ENCODE measurements at regions not wholly inside any gene's neighbourhood (a gene's known extent, or its start where the extent isn't known, plus 50 kb on each side); places are given as distances from the start of the nearest gene placed in this dataset.
"Not testable (repeated sequence)": the region's sequence is repeated elsewhere in the genome, so short reads cannot be mapped to it uniquely, and the experiment has no call there.

GRCh38 chr2:16750175-16750924 lies 84.7 kb upstream of the CYRIA start:
- no peak for DNase-seq (ENCODE audit: low spot score)

- DNase-seq (ENCODE audit: low spot score): not testable (repeated sequence)
Measured at GRCh38 chr2:16748511-16749266, 83.1 kb upstream of the CYRIA start.

- no peak for DNase-seq (ENCODE audit: low spot score)
Measured at GRCh38 chr2:16747689-16748088, 82.1 kb upstream of the CYRIA start.

- DNase-seq (ENCODE audit: low spot score): no peak
Measured at GRCh38 chr2:16747257-16747656, 81.6 kb upstream of the CYRIA start.

- no peak for DNase-seq (ENCODE audit: low spot score)
Measured at GRCh38 chr2:16746833-16747232, 81.2 kb upstream of the CYRIA start.

GRCh38 chr2:16746329-16746728 lies 80.7 kb upstream of the CYRIA start:
- no peak for DNase-seq (ENCODE audit: low spot score)

GRCh38 chr2:16745466-16745865 lies 79.8 kb upstream of the CYRIA start:
- DNase-seq (ENCODE audit: low spot score): no peak

- no peak for DNase-seq (ENCODE audit: low spot score)
Measured at GRCh38 chr2:16744521-16744920, 78.9 kb upstream of the CYRIA start.

- DNase-seq (ENCODE audit: low spot score): no peak
Measured at GRCh38 chr2:16742026-16742425, 76.4 kb upstream of the CYRIA start.

- no peak for DNase-seq (ENCODE audit: low spot score)
Measured at GRCh38 chr2:16741498-16741897, 75.9 kb upstream of the CYRIA start.

- no peak for DNase-seq (ENCODE audit: low spot score)
Measured at GRCh38 chr2:16739778-16740581, 74.3 kb upstream of the CYRIA start.

- DNase-seq (ENCODE audit: low spot score): no peak
Measured at GRCh38 chr2:16738361-16739225, 73.0 kb upstream of the CYRIA start.

GRCh38 chr2:16737812-16738211 lies 72.2 kb upstream of the CYRIA start:
- DNase-seq (ENCODE audit: low spot score): no peak

- DNase-seq (ENCODE audit: low spot score): no peak
Measured at GRCh38 chr2:16736633-16737032, 71.0 kb upstream of the CYRIA start.

GRCh38 chr2:16729335-16729734 lies 63.7 kb upstream of the CYRIA start:
- peak; percentile 13 for DNase-seq (ENCODE audit: low spot score)

- no peak for DNase-seq (ENCODE audit: low spot score)
Measured at GRCh38 chr2:16728351-16729136, 62.9 kb upstream of the CYRIA start.

GRCh38 chr2:16727849-16728248 lies 62.2 kb upstream of the CYRIA start:
- DNase-seq (ENCODE audit: low spot score): not testable (repeated sequence)

GRCh38 chr2:16727256-16727655 lies 61.6 kb upstream of the CYRIA start:
- no peak for DNase-seq (ENCODE audit: low spot score)

- DNase-seq (ENCODE audit: low spot score): no peak
Measured at GRCh38 chr2:16726577-16726976, 60.9 kb upstream of the CYRIA start.

GRCh38 chr2:16726147-16726546 lies 60.5 kb upstream of the CYRIA start:
- DNase-seq (ENCODE audit: low spot score): no peak

GRCh38 chr2:16725549-16725948 lies 59.9 kb upstream of the CYRIA start:
- DNase-seq (ENCODE audit: low spot score): no peak
